ENCODE measurements at regions not wholly inside any gene's neighbourhood (a gene's known extent, or its start where the extent isn't known, plus 50 kb on each side); places are given as distances from the start of the nearest gene placed in this dataset.

GRCh38 chr3:111472556-111472955 is 69.4 kb upstream of the CD96 start:
- TF ChIP-seq, protein P1, sequence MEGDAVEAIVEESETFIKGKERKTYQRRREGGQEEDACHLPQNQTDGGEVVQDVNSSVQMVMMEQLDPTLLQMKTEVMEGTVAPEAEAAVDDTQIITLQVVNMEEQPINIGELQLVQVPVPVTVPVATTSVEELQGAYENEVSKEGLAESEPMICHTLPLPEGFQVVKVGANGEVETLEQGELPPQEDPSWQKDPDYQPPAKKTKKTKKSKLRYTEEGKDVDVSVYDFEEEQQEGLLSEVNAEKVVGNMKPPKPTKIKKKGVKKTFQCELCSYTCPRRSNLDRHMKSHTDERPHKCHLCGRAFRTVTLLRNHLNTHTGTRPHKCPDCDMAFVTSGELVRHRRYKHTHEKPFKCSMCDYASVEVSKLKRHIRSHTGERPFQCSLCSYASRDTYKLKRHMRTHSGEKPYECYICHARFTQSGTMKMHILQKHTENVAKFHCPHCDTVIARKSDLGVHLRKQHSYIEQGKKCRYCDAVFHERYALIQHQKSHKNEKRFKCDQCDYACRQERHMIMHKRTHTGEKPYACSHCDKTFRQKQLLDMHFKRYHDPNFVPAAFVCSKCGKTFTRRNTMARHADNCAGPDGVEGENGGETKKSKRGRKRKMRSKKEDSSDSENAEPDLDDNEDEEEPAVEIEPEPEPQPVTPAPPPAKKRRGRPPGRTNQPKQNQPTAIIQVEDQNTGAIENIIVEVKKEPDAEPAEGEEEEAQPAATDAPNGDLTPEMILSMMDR (conservative IDR thresholded peaks at IDR 0.05; ENCODE audit: low read depth in 2 of 2): no peak
- TF ChIP-seq REST (IDR thresholded peaks at IDR 0.05; ENCODE audit: unreplicated experiment): no peak
- no peak for TF ChIP-seq EZH2phosphoT487 (IDR thresholded peaks at IDR 0.05; ENCODE audit: unreplicated experiment)
- no peak for TF ChIP-seq EZH2 (IDR thresholded peaks at IDR 0.05; ENCODE audit: low read depth, unreplicated experiment)
- no peak for TF ChIP-seq POLR2AphosphoS5 (IDR thresholded peaks at IDR 0.05; ENCODE audit: low read depth)
- TF ChIP-seq STAT1 (IDR thresholded peaks at IDR 0.05; ENCODE audit: unreplicated experiment): no peak
- TF ChIP-seq CREB1 (CRISPR knock-in tag; IDR thresholded peaks at IDR 0.05; ENCODE audit: low read depth): no peak
- no peak for TF ChIP-seq NANOG (IDR thresholded peaks at IDR 0.05; ENCODE audit: borderline replicate concordance)
- no peak for TF ChIP-seq ZNF114 (CRISPR knock-in tag; IDR thresholded peaks at IDR 0.05)
- no peak for TF ChIP-seq JUNB (IDR thresholded peaks at IDR 0.05; ENCODE audit: unreplicated experiment)
